ENCODE measurements at regions not wholly inside any gene's neighbourhood (a gene's known extent, or its start where the extent isn't known, plus 50 kb on each side); places are given as distances from the start of the nearest gene placed in this dataset.

DNA sequence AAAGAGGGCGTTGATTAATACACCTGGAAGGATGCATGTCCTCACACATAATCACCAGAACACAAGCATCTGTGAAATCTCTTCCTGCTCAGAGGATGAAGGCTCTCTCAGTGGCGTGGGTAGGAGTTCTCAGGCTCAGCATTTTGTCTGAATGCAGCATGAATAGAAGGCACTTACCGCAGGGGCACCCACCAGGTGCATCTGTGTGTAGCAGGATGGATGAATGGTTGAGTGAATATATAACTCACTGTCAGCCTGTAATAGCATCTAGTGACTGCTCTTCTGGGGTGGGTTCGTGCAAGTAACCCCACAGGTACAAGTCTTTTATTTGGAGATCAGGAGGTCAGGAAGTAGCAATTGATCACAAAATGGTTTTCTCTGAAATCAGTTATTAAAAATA, 143.0 kb downstream of the SQOR start:
- intact Hi-C loops (cut with DNase I) = no loop called here
- Histone ChIP-seq H3K27ac (ENCODE audit: low read depth in 1 of 2, low read length in 2 of 2) (no peak overlapping the region), H3K27me3 (ENCODE audit: control insufficient read depth in 1 of 2, insufficient read depth in 2 of 2, low read length in 1 of 2) (peaks cover 0 to 2% of the 10 kb centered on the region in 2 donors), H3K9me3 (ENCODE audit: control insufficient read depth, low read length) (peaks cover 1% of the 10 kb centered on the region), H3K36me3 (ENCODE audit: control insufficient read depth in 1 of 2, insufficient read depth in 2 of 2, low read length in 1 of 2) (no peaks in the 10 kb centered on the region), H3K4me1 (ENCODE audit: control insufficient read depth in 1 of 2, insufficient read depth in 2 of 2, low read length in 2 of 2) (no peaks in the 10 kb centered on the region), H3K4me3 (ENCODE audit: low read length in 2 of 2) (no peak overlapping the region)
- DNase-seq (no peak), ATAC-seq (ENCODE audit: low FRiP score) (no peak)
- 81 to 82% methylated on average over 4 of the region's 4 CpGs for WGBS, 2 donors

DNA sequence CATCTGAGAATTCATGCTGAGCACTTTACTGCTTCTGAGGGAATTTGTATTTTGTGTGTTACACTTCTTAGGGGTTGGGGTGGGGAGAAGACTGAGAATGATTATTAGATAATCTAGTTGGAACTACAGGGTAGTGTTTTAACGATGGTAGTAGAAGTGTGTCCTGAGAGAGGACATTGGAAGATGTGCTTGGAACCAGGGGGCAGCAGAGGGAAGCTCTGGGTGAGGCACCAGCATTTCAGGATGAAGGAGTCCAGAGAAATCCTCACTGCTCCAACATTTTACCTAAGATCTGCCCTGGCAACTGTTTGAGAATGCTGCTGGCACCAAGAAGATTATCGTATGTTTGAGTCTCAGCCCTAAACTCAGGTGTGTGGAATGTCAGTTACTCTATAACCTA, 145.5 kb downstream of the SQOR start:
- H3K27ac ChIP-seq (ENCODE audit: low read depth in 1 of 2, low read length in 2 of 2) = no peak overlapping the region
- H3K4me3 ChIP-seq (ENCODE audit: low read length in 2 of 2) = no peak overlapping the region
- no peak for DNase-seq
- peaks cover 1% of the 10 kb centered on the region for H3K9me3 ChIP-seq (ENCODE audit: control insufficient read depth, low read length)
- peaks cover 0 to 2% of the 10 kb centered on the region in 2 donors for H3K27me3 ChIP-seq (ENCODE audit: control insufficient read depth in 1 of 2, insufficient read depth in 2 of 2, low read length in 1 of 2)
- intact Hi-C loops (cut with DNase I) = no loop called here
- 71 to 79% methylated on average over 2 of the region's 2 CpGs for WGBS, 2 donors
- H3K4me1 ChIP-seq (ENCODE audit: control insufficient read depth in 1 of 2, insufficient read depth in 2 of 2, low read length in 2 of 2) = no peaks in the 10 kb centered on the region
- H3K36me3 ChIP-seq (ENCODE audit: control insufficient read depth in 1 of 2, insufficient read depth in 2 of 2, low read length in 1 of 2) = no peaks in the 10 kb centered on the region
- no peak for ATAC-seq (ENCODE audit: low FRiP score)

DNA sequence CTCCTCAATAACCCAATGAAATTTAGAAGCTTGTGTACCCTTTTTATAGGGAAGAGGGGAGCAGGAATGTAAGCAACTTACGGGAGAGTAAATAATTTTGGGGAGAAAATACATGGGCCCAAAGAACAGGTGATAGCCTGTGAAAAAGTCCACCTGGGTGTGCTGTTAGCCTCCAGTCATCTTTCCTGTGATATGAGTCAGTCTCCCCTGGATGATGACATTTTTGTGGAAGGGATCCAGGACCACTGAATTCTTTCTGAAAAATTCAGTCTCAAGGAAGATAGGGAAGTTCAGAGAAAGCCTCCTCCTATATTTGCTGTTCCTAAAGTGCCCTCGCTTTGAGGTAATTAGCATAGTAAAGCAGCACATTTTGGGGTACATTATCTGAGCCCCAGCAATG, 149.8 kb downstream of the SQOR start:
- intact Hi-C loops (cut with DNase I) = no loop called here
- H3K9me3 ChIP-seq (ENCODE audit: control insufficient read depth, low read length) = no peaks in the 10 kb centered on the region
- ATAC-seq (ENCODE audit: low FRiP score) = no peak
- WGBS, 2 donors = 44 to 72% methylated on average over 2 of the region's 2 CpGs
- H3K27me3 ChIP-seq (ENCODE audit: control insufficient read depth in 1 of 2, insufficient read depth in 2 of 2, low read length in 1 of 2) = no peaks in the 10 kb centered on the region
- no peak for DNase-seq
- H3K27ac ChIP-seq (ENCODE audit: low read depth in 1 of 2, low read length in 2 of 2) = no peak overlapping the region
- no peaks in the 10 kb centered on the region for H3K36me3 ChIP-seq (ENCODE audit: control insufficient read depth in 1 of 2, insufficient read depth in 2 of 2, low read length in 1 of 2)
- no peaks in the 10 kb centered on the region for H3K4me1 ChIP-seq (ENCODE audit: control insufficient read depth in 1 of 2, insufficient read depth in 2 of 2, low read length in 2 of 2)
- no peak overlapping the region for H3K4me3 ChIP-seq (ENCODE audit: low read length in 2 of 2)

DNA sequence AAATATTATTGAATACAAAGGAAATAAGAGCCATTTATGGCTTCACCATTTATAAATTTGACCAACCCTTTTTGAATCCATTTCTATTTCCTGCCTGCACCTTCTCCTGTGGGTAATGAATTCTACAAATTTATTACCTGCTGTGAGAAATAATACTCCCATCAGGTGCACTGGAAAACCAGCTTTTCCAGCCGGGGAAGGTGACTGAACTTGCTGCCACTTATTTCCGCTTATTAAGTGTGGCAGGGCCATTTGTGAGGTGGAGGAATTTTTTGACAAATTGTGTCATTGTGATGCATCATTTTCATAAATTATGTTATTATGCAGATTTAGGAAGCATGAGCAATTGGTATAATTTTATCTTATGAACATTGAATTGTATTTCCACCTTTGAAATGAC, 151.1 kb downstream of the SQOR start:
- H3K36me3 ChIP-seq (ENCODE audit: control insufficient read depth in 1 of 2, insufficient read depth in 2 of 2, low read length in 1 of 2) = no peaks in the 10 kb centered on the region
- no peaks in the 10 kb centered on the region for H3K27me3 ChIP-seq (ENCODE audit: control insufficient read depth in 1 of 2, insufficient read depth in 2 of 2, low read length in 1 of 2)
- H3K4me1 ChIP-seq (ENCODE audit: control insufficient read depth in 1 of 2, insufficient read depth in 2 of 2, low read length in 2 of 2) = no peaks in the 10 kb centered on the region
- no peak overlapping the region for H3K4me3 ChIP-seq (ENCODE audit: low read length in 2 of 2)
- intact Hi-C loops (cut with DNase I) = no loop called here
- no peak for DNase-seq
- H3K9me3 ChIP-seq (ENCODE audit: control insufficient read depth, low read length) = no peaks in the 10 kb centered on the region
- ATAC-seq (ENCODE audit: low FRiP score) = no peak
- 97 to 99% methylated on average over 2 of the region's 2 CpGs for WGBS, 2 donors
- H3K27ac ChIP-seq (ENCODE audit: low read depth in 1 of 2, low read length in 2 of 2) = no peak overlapping the region

DNA sequence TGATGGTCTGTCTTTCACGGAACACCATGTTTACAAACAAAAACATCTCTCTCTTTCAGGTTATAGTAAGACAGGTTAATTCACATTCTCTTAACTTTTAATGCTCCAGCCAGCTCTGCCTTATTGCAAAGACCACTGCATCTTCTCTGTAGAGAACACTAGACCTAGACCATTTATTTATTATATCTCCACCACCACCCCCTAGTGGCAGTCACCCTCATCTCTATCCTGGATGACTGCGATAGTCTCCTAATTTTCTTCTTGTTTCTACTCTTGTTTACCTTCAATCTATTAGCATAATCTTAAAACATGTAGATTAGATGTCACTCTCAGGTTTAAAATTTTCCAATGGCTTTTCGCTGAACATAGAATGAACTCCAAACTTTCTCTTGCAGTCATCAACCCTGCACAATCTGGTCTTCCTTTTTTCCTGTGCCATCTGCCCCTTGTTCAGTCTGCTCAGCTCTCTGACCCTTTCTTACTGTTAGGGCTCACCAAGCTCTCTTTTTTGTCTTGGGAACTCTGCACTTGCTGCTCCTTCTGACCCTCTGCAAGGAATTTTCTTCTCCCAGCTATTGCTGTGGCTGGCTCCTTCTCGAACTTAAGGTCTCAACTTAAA, 155.6 kb downstream of the SQOR start:
- Histone ChIP-seq H3K27me3 (ENCODE audit: control insufficient read depth in 1 of 2, insufficient read depth in 2 of 2, low read length in 1 of 2) (peaks cover 0 to 2% of the 10 kb centered on the region in 2 donors), H3K4me1 (ENCODE audit: control insufficient read depth in 1 of 2, insufficient read depth in 2 of 2, low read length in 2 of 2) (no peaks in the 10 kb centered on the region), H3K4me3 (ENCODE audit: low read length in 2 of 2) (no peak overlapping the region), H3K27ac (ENCODE audit: low read depth in 1 of 2, low read length in 2 of 2) (no peak overlapping the region), H3K9me3 (ENCODE audit: control insufficient read depth, low read length) (no peaks in the 10 kb centered on the region), H3K36me3 (ENCODE audit: control insufficient read depth in 1 of 2, insufficient read depth in 2 of 2, low read length in 1 of 2) (no peaks in the 10 kb centered on the region)
- DNase-seq (no peak), ATAC-seq (ENCODE audit: low FRiP score) (no peak)
- WGBS, 2 donors = 47 to 62% methylated on average over 4 of the region's 4 CpGs
- intact Hi-C loops (cut with DNase I) = loop anchor here in 1 of 2 donors (5.0 kb wide), 1 partner anchor 78 kb away; no protein-coding TSS in a partner anchor

DNA sequence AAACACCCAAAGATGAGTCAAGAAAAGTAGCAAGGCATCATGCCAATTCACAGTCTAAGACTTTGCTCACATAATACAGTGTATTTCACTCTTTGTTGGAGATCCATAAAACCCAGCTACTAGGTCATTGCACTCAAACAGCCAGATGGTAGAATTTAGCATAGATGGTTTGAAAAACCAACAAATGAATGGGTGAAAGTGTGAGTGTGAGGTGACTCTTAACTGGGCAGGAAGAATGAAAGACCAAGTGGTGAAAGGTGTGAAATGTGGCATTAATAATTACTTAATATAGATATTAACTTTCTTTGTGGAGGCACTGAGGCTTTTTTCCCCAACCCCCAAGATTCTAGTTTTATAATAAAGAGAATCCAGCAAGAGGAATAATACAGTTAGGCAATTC, 159.5 kb downstream of the SQOR start:
- DNase-seq = no peak
- Histone ChIP-seq H3K4me1 (ENCODE audit: control insufficient read depth in 1 of 2, insufficient read depth in 2 of 2, low read length in 2 of 2) (no peaks in the 10 kb centered on the region), H3K27me3 (ENCODE audit: control insufficient read depth in 1 of 2, insufficient read depth in 2 of 2, low read length in 1 of 2) (peaks cover 0 to 2% of the 10 kb centered on the region in 2 donors), H3K9me3 (ENCODE audit: control insufficient read depth, low read length) (no peaks in the 10 kb centered on the region), H3K4me3 (ENCODE audit: low read length in 2 of 2) (no peak overlapping the region), H3K27ac (ENCODE audit: low read depth in 1 of 2, low read length in 2 of 2) (no peak overlapping the region), H3K36me3 (ENCODE audit: control insufficient read depth in 1 of 2, insufficient read depth in 2 of 2, low read length in 1 of 2) (no peaks in the 10 kb centered on the region)
- intact Hi-C loops (cut with DNase I) = loop anchor here in 1 of 2 donors (5.0 kb wide), 1 partner anchor 82 kb away; no protein-coding TSS in a partner anchor
- no peak for ATAC-seq (ENCODE audit: low FRiP score)

DNA sequence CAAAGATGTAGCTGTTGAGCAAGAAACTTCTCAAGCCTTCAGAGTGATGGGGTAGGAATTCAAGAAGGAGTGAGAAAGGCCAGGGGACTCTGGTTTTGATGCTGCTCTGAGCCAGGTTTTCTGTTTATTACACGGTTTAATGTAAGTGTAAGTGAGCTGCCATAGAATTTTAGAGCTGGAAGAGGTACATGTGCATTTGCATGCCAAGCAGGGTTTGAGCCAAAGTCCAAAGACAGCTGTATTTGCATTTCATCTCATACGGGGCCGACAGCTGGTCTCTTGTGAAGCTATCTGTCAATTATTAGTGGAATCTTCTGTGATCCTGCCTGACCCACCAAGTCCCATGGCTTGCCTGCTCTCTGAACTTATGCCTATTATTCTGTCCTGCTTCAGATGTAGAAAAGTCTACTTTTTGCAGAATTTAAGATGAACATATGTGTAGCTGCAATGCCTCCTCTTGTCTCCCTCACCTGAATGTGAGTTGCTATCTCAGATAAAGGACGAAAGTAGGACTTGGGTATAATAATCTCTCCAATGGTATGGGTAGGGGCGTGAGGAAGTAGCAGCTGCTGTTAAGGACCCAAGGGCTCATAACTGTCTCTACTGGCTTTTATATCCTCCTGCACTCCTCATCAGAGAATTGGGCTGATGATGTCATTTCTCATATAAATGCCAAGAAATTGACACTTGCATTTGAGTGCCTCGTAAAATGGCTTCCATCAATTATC, 160.0 kb downstream of the SQOR start:
- no peaks in the 10 kb centered on the region for H3K9me3 ChIP-seq (ENCODE audit: control insufficient read depth, low read length)
- no peak overlapping the region for H3K27ac ChIP-seq (ENCODE audit: low read depth in 1 of 2, low read length in 2 of 2)
- H3K27me3 ChIP-seq (ENCODE audit: control insufficient read depth in 1 of 2, insufficient read depth in 2 of 2, low read length in 1 of 2) = peaks cover 0 to 2% of the 10 kb centered on the region in 2 donors
- intact Hi-C loops (cut with DNase I) = loop anchor here in 1 of 2 donors (5.0 kb wide), 1 partner anchor 83 kb away; no protein-coding TSS in a partner anchor
- DNase-seq = no peak
- H3K36me3 ChIP-seq (ENCODE audit: control insufficient read depth in 1 of 2, insufficient read depth in 2 of 2, low read length in 1 of 2) = no peaks in the 10 kb centered on the region
- no peak overlapping the region for H3K4me3 ChIP-seq (ENCODE audit: low read length in 2 of 2)
- 53 to 57% methylated on average over 6 of the region's 6 CpGs for WGBS, 2 donors
- no peaks in the 10 kb centered on the region for H3K4me1 ChIP-seq (ENCODE audit: control insufficient read depth in 1 of 2, insufficient read depth in 2 of 2, low read length in 2 of 2)
- no peak for ATAC-seq (ENCODE audit: low FRiP score)

DNA sequence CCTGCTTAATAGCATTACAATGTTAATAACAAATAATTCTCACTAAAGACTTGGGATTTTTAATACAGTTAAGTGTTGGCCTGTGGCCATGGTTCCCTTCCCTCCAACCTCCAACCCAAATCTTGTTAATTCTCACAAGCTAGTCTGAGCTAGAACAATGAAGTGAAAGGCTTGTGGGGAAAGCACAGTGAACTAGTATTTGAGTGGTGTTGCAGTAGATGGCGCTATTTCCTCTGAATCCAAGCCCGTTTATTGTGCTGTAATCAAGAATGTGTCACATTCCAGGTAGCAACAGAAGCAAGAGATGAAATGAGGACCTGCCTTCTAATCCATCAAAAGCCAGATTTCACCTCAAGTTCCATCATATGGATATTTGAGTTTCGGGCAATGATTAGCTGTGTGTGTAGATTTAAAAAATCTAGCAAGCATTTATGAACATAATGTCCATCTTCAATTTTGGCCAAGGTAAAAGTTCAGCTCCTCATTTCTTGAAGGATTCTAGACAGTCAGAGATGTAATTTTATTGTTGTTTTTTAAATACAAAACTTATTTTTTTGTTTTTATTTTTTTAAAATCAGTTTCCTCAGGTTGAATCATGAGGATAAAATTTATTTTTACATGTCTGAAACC, 160.7 kb downstream of the SQOR start:
- Histone ChIP-seq H3K36me3 (ENCODE audit: control insufficient read depth in 1 of 2, insufficient read depth in 2 of 2, low read length in 1 of 2) (no peaks in the 10 kb centered on the region), H3K9me3 (ENCODE audit: control insufficient read depth, low read length) (no peaks in the 10 kb centered on the region), H3K27ac (ENCODE audit: low read depth in 1 of 2, low read length in 2 of 2) (no peak overlapping the region), H3K4me1 (ENCODE audit: control insufficient read depth in 1 of 2, insufficient read depth in 2 of 2, low read length in 2 of 2) (no peaks in the 10 kb centered on the region), H3K4me3 (ENCODE audit: low read length in 2 of 2) (no peak overlapping the region), H3K27me3 (ENCODE audit: control insufficient read depth in 1 of 2, insufficient read depth in 2 of 2, low read length in 1 of 2) (peaks cover 0 to 2% of the 10 kb centered on the region in 2 donors)
- 15 to 18% methylated on average over 3 of the region's 3 CpGs for WGBS, 2 donors
- peak; percentile 28 for ATAC-seq (ENCODE audit: low FRiP score)
- intact Hi-C loops (cut with DNase I) = no loop called here
- DNase-seq = no peak

DNA sequence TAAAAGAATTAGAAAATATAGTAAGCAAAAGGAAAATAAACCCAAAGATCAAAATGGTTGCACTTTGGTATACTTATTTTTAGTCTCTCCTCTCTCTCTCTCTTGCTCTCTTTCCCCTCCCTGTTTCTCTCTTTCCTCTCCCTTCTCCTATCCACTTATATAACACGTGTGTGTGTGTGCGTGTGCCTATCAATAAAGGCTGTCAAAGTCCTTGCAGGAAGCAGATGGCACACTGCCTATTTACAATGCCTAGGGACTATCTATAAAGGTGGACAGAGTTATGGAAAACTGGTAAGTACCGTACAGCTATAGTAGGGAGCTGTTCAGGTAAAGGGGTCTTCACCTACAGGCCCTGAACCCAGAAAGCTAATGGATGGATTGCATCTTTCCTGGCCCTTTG, 161.6 kb downstream of the SQOR start:
- Histone ChIP-seq H3K4me1 (ENCODE audit: control insufficient read depth in 1 of 2, insufficient read depth in 2 of 2, low read length in 2 of 2) (no peaks in the 10 kb centered on the region), H3K27me3 (ENCODE audit: control insufficient read depth in 1 of 2, insufficient read depth in 2 of 2, low read length in 1 of 2) (peaks cover 0 to 2% of the 10 kb centered on the region in 2 donors), H3K9me3 (ENCODE audit: control insufficient read depth, low read length) (no peaks in the 10 kb centered on the region), H3K27ac (ENCODE audit: low read depth in 1 of 2, low read length in 2 of 2) (no peak overlapping the region), H3K4me3 (ENCODE audit: low read length in 2 of 2) (no peak overlapping the region), H3K36me3 (ENCODE audit: control insufficient read depth in 1 of 2, insufficient read depth in 2 of 2, low read length in 1 of 2) (no peaks in the 10 kb centered on the region)
- DNase-seq = no peak
- WGBS, 2 donors = 89 to 91% methylated on average over 3 of the region's 3 CpGs
- no peak for ATAC-seq (ENCODE audit: low FRiP score)
- intact Hi-C loops (cut with DNase I) = no loop called here

Measured in aorta (tissue), 5 donors.